GM21381 (cell line): ENCODE measurements at regions not wholly inside any gene's neighbourhood (a gene's known extent, or its start where the extent isn't known, plus 50 kb on each side); places are given as distances from the start of the nearest gene placed in this dataset.
"Not testable (repeated sequence)": the region's sequence is repeated elsewhere in the genome, so short reads cannot be mapped to it uniquely, and the experiment has no call there.

Experiments
- ATAC-seq: cut with Tn5 transposase; IDR thresholded peaks from one replicate; pipeline ENCODE4 v1.9.1; 2021; ENCODE audit warnings: mild to moderate bottlenecking, moderate library complexity; ENCODE audit not compliant: unreplicated experiment

- no peak for ATAC-seq
Observed at GRCh38 chr1:194378517-194378916, 1192.1 kb upstream of the B3GALT2 start.

- ATAC-seq: no peak
Observed at GRCh38 chr1:194374649-194375048, 1188.2 kb upstream of the B3GALT2 start.

DNA sequence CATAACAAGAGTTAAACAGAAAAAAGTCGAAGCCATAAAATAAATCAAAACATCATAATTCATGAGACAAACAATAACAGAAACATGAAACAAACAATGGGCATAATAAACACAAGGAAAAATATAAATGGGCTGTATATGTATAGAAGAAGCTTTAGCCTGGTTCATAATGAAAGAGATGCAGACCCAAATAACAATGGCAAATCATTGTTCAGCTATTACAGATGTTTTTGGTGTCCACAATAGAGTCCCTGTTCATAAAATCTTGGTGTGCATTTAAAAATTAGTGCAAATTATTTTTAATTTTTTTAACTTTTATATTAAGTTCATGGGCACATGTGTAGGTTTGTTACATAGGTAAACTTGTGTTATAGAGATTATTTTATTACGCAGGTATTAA is 1185.9 kb upstream of the B3GALT2 start:
- ATAC-seq: no peak

DNA sequence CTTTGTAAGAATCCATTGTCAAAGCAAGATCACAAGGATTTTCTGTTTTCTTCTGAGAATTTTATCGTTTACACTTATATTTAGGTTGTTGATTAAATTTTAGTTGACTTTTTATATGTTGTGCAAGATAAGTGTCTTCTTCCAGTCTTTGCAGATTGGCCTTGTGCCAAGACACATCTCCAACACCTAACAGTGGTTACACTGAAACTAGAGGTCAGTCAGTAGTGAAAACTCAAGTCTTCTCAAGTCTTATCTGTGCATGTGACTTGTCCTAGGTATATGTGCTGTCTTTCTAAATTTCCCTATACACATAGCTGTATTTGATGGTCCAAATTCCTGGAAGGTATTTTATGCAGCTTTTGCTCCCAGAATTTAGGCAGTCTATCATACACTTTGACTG is 1183.2 kb upstream of the B3GALT2 start:
- no peak for ATAC-seq

DNA sequence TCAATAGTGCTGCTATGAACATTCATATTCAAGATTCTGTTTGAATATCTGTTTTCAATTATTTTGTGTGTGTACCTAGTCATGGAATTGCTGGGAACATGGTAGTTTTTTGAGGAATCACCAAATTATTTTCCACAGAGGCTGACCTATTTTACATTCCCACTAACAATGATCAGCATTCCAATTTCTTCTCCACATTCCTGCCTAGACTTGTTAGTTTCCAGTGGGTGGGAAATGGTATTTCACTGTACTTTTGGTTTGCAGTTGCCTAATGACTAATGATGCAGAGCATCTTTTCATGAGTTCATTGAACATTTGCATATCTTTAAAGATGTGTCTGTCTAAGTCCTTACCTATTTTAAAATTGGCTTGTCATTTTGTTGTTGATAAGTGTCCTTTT is 1182.6 kb upstream of the B3GALT2 start:
- no peak for ATAC-seq

- no peak for ATAC-seq
Observed at GRCh38 chr1:194367121-194367520, 1180.7 kb upstream of the B3GALT2 start.

DNA sequence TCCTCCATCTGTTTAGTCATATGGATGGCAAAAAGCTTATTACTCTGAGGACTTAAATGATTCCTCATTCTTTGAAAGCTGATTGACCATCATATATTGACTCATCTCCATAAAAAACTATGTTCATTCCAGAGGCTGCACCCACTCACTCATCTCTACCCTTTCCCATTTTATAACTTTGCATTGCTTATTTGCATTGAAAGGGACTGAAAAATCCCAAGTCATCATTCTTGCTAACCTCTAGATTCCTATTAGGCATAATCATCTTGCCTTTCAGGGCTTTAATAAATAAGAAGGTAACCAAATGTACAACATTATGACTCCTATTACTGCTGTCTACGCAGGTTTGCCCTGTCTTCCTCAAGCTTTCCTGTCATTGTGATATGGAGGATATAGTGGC is 1180.3 kb upstream of the B3GALT2 start:
- ATAC-seq: no peak

- no peak for ATAC-seq
Observed at GRCh38 chr1:194362327-194362726, 1175.9 kb upstream of the B3GALT2 start.

GRCh38 chr1:194361374-194362131 is 1175.1 kb upstream of the B3GALT2 start:
- no peak for ATAC-seq

GRCh38 chr1:194358208-194358581 is 1171.8 kb upstream of the B3GALT2 start:
- no peak for ATAC-seq

DNA sequence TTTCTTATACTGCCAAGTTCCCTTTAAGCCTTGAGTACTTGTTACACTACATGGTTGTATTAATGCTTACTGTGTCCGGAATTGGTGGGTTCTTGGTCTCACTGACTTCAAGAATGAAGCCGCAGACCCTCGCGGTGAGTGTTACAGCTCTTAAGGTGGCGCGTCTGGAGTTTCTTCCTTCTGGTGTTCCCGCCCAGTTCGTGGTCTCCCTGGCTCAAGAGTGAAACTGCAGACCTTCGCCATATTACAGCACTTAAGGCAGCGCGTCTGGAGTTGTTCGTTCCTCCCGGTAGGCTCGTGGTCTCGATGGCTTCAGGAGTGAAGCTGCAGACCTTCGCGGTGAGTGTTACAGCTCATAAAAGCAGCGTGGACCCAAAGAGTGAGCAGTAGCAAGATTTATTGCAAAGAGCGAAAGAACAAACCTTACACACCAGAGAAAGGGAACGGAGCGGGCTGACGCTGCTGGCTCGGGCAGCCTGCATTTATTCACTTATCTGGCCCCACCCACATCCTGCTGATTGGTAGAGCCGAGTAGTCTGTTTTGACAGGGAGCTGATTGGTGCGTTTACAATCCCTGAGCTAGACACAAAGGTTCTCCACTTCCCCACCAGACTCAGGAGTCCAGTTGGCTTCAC is 1171.3 kb upstream of the B3GALT2 start:
- ATAC-seq: not testable (repeated sequence)

GRCh38 chr1:194355488-194356106 is 1169.2 kb upstream of the B3GALT2 start:
- no peak for ATAC-seq

DNA sequence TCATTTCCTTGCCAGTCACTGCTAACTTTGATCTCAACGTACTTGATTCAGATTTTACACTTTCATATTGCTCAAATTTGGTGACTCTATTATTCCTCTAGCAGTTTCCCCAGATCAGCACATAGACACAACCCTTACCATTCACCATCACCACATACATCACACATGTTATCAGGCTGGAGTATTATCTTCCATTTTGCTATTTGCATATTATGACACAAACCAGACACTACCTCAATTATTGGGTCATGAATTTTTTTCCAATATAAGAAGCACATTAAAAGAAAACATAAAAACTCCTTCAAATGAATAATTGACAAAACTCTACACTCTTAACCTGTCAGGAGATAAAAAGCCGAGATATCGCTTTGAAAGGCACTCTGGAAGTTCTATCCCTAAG is 1166.7 kb upstream of the B3GALT2 start:
- ATAC-seq: no peak

DNA sequence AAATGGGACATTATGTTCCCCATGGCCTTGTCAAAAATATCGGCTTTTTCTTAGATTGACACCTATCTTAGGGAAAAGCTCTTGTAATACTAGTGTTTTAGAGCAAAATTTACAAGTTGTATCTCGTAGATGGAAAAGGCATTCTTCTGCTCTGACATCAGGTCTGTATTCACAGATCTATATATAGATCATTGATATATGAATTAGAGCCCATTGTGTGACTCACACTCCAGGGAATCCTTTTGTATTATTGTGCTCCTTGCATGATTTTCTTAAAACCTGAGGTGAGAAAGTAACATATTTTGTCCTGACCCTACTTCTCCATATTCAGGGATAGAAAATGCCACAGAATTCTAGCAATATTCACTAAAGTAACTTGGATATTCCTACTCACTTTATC is 1160.8 kb upstream of the B3GALT2 start:
- ATAC-seq: no peak

GRCh38 chr1:194342484-194343262 is 1156.3 kb upstream of the B3GALT2 start:
- no peak for ATAC-seq

DNA sequence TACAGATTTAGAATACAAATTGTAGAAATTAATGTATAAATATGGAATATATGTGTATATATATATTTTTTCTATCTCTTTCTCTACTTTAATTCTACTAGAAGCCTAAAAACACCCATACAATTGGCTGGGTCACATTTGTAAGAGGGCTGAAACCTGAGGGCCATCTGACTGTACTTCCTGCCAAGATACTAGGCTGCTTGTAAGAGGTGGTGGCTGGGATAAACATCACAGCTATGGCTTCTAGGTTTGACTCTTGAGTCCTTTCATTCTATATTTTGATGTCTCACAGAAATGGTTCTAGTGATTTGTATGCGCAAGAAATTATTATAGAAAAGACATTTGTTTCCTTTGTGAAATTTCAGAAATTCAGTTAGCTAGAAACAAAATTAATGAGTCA is 1155.2 kb upstream of the B3GALT2 start:
- ATAC-seq: no peak

- no peak for ATAC-seq
Observed at GRCh38 chr1:194339471-194339870, 1153.1 kb upstream of the B3GALT2 start.

GRCh38 chr1:194338241-194338948 is 1152.0 kb upstream of the B3GALT2 start:
- ATAC-seq: no peak

DNA sequence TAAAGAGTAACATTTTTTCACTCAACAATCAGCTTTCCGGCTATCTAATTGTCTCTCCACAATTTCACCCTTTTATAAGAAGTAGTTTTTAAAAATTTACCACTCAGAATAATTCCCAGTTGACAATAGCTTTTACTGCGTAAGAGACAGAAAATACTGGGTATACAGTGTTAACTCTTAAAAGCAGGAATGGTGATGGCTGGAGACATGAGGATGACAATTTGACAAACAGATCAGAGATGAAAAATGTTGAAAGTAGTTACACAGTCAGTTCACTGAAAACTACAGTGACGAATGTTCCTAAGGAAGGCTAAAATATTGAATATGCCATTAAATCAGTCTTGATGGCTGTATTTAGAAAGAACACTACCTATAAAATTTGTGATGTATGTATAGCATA is 1146.8 kb upstream of the B3GALT2 start:
- ATAC-seq: no peak

- ATAC-seq: no peak
Observed at GRCh38 chr1:194331758-194332157, 1145.3 kb upstream of the B3GALT2 start.

GRCh38 chr1:194322751-194323150 is 1136.3 kb upstream of the B3GALT2 start:
- no peak for ATAC-seq
